ENCODE measurements at regions not wholly inside any gene's neighbourhood (a gene's known extent, or its start where the extent isn't known, plus 50 kb on each side); places are given as distances from the start of the nearest gene placed in this dataset.

DNA sequence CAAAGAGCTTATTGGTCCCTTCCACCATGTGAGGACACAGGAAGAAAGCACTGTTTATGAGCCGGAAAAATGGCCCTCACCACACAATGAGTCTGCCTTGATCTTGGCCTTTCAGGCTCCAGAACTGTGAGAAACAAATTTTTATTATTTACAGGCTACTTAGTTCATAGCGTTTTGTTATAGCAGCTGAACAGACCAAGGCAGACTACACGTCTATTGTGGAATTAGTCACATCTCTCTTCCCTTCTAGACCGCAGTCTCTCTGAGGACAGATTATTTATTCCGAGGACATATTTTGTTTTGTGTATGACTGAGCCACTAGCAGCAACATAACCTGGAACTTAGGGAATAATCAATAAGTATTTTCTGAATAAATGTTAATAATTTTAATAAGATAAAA is 125.5 kb downstream of the ASB1 start:
- peaks cover 17 to 21% of the 10 kb centered on the region in 2 donors for H3K36me3 Mint-ChIP-seq
- peaks cover 34 to 46% of the 10 kb centered on the region in 2 donors for H3K9me3 ChIP-seq (replicated peaks in 1 of 2; ENCODE audit: control insufficient read depth in 1 of 2, insufficient read depth in 1 of 2, low read length in 2 of 2)
- no CpG with 5 or more reads among the region's 5 CpGs for WGBS (ENCODE audit: insufficient coverage)
- H3K27ac ChIP-seq (ENCODE audit: low read depth in 1 of 2, low read length in 2 of 2), result no peak overlapping the region
- no peak overlapping the region for H3K4me3 ChIP-seq (replicated peaks in 1 of 3; ENCODE audit: low read depth in 2 of 3, low read length in 3 of 3)
- no peak overlapping the region for H3K9ac ChIP-seq (ENCODE audit: insufficient read depth, low read length, poor library complexity, severe bottlenecking)
- no peaks in the 10 kb centered on the region for H3K79me2 ChIP-seq (ENCODE audit: insufficient read depth, low read length)
- H3K4me3 Mint-ChIP-seq, result no peak overlapping the region
- no peaks in the 10 kb centered on the region for H4K20me1 ChIP-seq (ENCODE audit: insufficient read depth, low read length)
- no peak overlapping the region for H2AFZ ChIP-seq (ENCODE audit: insufficient read depth, low read depth, low read length, poor library complexity, severe bottlenecking)
- H3K27me3 ChIP-seq (ENCODE audit: control insufficient read depth in 2 of 2, insufficient read depth in 2 of 2, low read length in 2 of 2), result no peaks in the 10 kb centered on the region
- TF ChIP-seq, protein P1, sequence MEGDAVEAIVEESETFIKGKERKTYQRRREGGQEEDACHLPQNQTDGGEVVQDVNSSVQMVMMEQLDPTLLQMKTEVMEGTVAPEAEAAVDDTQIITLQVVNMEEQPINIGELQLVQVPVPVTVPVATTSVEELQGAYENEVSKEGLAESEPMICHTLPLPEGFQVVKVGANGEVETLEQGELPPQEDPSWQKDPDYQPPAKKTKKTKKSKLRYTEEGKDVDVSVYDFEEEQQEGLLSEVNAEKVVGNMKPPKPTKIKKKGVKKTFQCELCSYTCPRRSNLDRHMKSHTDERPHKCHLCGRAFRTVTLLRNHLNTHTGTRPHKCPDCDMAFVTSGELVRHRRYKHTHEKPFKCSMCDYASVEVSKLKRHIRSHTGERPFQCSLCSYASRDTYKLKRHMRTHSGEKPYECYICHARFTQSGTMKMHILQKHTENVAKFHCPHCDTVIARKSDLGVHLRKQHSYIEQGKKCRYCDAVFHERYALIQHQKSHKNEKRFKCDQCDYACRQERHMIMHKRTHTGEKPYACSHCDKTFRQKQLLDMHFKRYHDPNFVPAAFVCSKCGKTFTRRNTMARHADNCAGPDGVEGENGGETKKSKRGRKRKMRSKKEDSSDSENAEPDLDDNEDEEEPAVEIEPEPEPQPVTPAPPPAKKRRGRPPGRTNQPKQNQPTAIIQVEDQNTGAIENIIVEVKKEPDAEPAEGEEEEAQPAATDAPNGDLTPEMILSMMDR (IDR thresholded peaks at IDR 0.05), result no peak
- no peak overlapping the region for H3K4me2 ChIP-seq (replicated peaks; ENCODE audit: extremely low read depth, low read length, poor library complexity, severe bottlenecking)
- H3K4me1 Mint-ChIP-seq, result peaks cover 24% of the 10 kb centered on the region
- peaks cover 0 to 2% (median 0%) of the 10 kb centered on the region in 3 donors for H3K27me3 Mint-ChIP-seq (ENCODE audit: low read depth in 3 of 3)
- no peak overlapping the region for H3K27ac Mint-ChIP-seq
- peaks cover 15 to 49% (median 35%) of the 10 kb centered on the region in 7 donors for H3K9me3 Mint-ChIP-seq
- H3K36me3 ChIP-seq (replicated peaks in 1 of 2; ENCODE audit: control insufficient read depth in 1 of 2, insufficient read depth in 2 of 2, low read length in 2 of 2), result peaks cover 0 to 19% of the 10 kb centered on the region in 2 donors
- DNase-seq, result no peak
- peaks cover 14 to 21% of the 10 kb centered on the region in 2 donors for H3K4me1 ChIP-seq (ENCODE audit: control insufficient read depth in 1 of 2, insufficient read depth in 2 of 2, low read length in 2 of 2)
- intact Hi-C loops (cut with micrococcal nuclease), result no loop called here

DNA sequence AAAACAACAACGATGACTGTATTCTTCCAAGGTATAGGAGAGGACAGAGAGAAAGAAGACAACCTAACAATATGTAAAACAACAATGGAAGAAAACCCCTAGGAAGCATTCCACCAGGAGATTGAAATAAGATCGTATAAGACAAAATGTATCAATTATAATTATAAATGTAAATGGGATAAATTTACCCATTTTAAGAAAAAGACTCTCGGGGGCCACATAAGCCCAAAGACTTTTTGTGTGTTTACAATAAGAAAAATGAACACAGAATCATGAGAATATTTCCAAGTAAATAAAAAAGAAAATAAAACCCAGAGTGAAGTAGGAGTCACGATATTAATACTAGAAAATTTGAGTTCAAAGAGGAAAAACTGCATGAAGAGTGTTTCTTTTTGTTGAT is 126.4 kb downstream of the ASB1 start:
- Mint-ChIP-seq H3K9me3 (peaks cover 12 to 42% (median 27%) of the 10 kb centered on the region in 7 donors), H3K27me3 (ENCODE audit: low read depth in 3 of 3) (peaks cover 0 to 2% (median 1%) of the 10 kb centered on the region in 3 donors), H3K4me1 (peaks cover 24% of the 10 kb centered on the region), H3K4me3 (no peak overlapping the region), H3K36me3 (peaks cover 16 to 17% of the 10 kb centered on the region in 2 donors), H3K27ac (no peak overlapping the region)
- H2AFZ ChIP-seq (ENCODE audit: insufficient read depth, low read depth, low read length, poor library complexity, severe bottlenecking), result no peak overlapping the region
- H3K9ac ChIP-seq (ENCODE audit: insufficient read depth, low read length, poor library complexity, severe bottlenecking), result no peak overlapping the region
- H3K36me3 ChIP-seq (replicated peaks in 1 of 2; ENCODE audit: control insufficient read depth in 1 of 2, insufficient read depth in 2 of 2, low read length in 2 of 2), result peaks cover 0 to 19% of the 10 kb centered on the region in 2 donors
- no peaks in the 10 kb centered on the region for H4K20me1 ChIP-seq (ENCODE audit: insufficient read depth, low read length)
- no CpG with 5 or more reads among the region's 4 CpGs for WGBS (ENCODE audit: insufficient coverage)
- H3K27me3 ChIP-seq (ENCODE audit: control insufficient read depth in 2 of 2, insufficient read depth in 2 of 2, low read length in 2 of 2), result no peaks in the 10 kb centered on the region
- H3K27ac ChIP-seq (ENCODE audit: low read depth in 1 of 2, low read length in 2 of 2), result no peak overlapping the region
- TF ChIP-seq, protein P1 (IDR thresholded peaks at IDR 0.05), result no peak
- H3K4me3 ChIP-seq (replicated peaks in 1 of 3; ENCODE audit: low read depth in 2 of 3, low read length in 3 of 3), result no peak overlapping the region
- peaks cover 25 to 37% of the 10 kb centered on the region in 2 donors for H3K9me3 ChIP-seq (replicated peaks in 1 of 2; ENCODE audit: control insufficient read depth in 1 of 2, insufficient read depth in 1 of 2, low read length in 2 of 2)
- H3K4me2 ChIP-seq (replicated peaks; ENCODE audit: extremely low read depth, low read length, poor library complexity, severe bottlenecking), result no peak overlapping the region
- intact Hi-C loops (cut with micrococcal nuclease), result no loop called here
- H3K4me1 ChIP-seq (ENCODE audit: control insufficient read depth in 1 of 2, insufficient read depth in 2 of 2, low read length in 2 of 2), result peaks cover 14 to 21% of the 10 kb centered on the region in 2 donors
- no peak for DNase-seq
- no peaks in the 10 kb centered on the region for H3K79me2 ChIP-seq (ENCODE audit: insufficient read depth, low read length)

Measured in CD14-positive monocyte (primary cell).